GM12878 (cell line): ENCODE measurements at regions not wholly inside any gene's neighbourhood (a gene's known extent, or its start where the extent isn't known, plus 50 kb on each side); places are given as distances from the start of the nearest gene placed in this dataset.

Experiments
- ATAC-seq: fragments of 200-7000 bp; cut with Tn5 transposase; 3 replicates; pipeline ENCODE4 v1.9.1; 2020; ENCODE audit warnings: mild to moderate bottlenecking, moderate library complexity
- BruUV-seq: library from RNA; stranded (reverse); fragments of 400-500 nt; replicated peaks from 2 replicates; lab custom pipeline; 2021; lab: Mats Ljungman, UMichigan
- CTCF ChIA-PET: fragments of 300-600 bp; sonication (Branson Sonifier 250); formaldehyde crosslinking; extraction: SDS; loops from one replicate; lab custom pipeline; 2021; ENCODE audit warnings: inconsistent platforms; lab: Yijun Ruan, JAX
- POLR2A ChIA-PET: fragments of 350-600 bp; formaldehyde crosslinking; extraction: SDS; loops from one replicate; lab custom pipeline; 2021; ENCODE audit warnings: inconsistent platforms; lab: Charles Lee
- RAD21 ChIA-PET: fragments of 300-600 bp; sonication (Branson Sonifier 250); formaldehyde crosslinking; loops from one replicate; lab custom pipeline; 2023; ENCODE audit warnings: antibody characterized with exemption; ENCODE audit not compliant: unreplicated experiment; lab: Charles Lee
- SMC1A ChIA-PET: fragments of 300-600 bp; sonication (Branson Sonifier 250); formaldehyde crosslinking; loops from one replicate; lab custom pipeline; 2023; ENCODE audit not compliant: unreplicated experiment, uncharacterized antibody; lab: Charles Lee
- DNase-seq: peaks from one replicate; pipeline ENCODE4 v3.0.0-alpha.2; 2011; ENCODE audit warnings: low read depth, low spot score
- FAIRE-seq: peaks from 3 replicates; lab custom pipeline; 2011; peaks lifted over from hg19 to GRCh38; lab: Jason Lieb, UNC
- H2AFZ ChIP-seq: 2 replicates; pipeline ENCODE4 v1.6.0; 2011; ENCODE audit warnings: low read depth, low read length, control low read depth; ENCODE audit not compliant: control insufficient read depth
- H3K27ac ChIP-seq: 2 replicates; pipeline ENCODE4 v1.5.1; 2011; ENCODE audit warnings: control low read depth; ENCODE audit not compliant: control insufficient read depth, insufficient read depth
- H3K27me3 ChIP-seq, 2 experiments: replicated peaks in 1 of 2; 2 replicates each; pipeline versions ENCODE4 v1.6.0 to v1.6.1; 2011; ENCODE audit warnings: low read length in 1 of 2; ENCODE audit not compliant: control insufficient read depth in 2 of 2, insufficient read depth in 2 of 2
- H3K36me3 ChIP-seq, 2 experiments: 2 replicates each; pipeline ENCODE4 v1.5.1; 2011; ENCODE audit warnings: low read length in 1 of 2; ENCODE audit not compliant: control insufficient read depth in 2 of 2, insufficient read depth in 2 of 2
- H3K4me1 ChIP-seq: 2 replicates; pipeline ENCODE4 v1.6.1; 2011; ENCODE audit warnings: mild to moderate bottlenecking, low read length, moderate library complexity, mixed read lengths; ENCODE audit not compliant: control insufficient read depth, insufficient read depth
- H3K4me2 ChIP-seq: 2 replicates; pipeline ENCODE4 v1.6.0; 2011; ENCODE audit warnings: control low read depth; ENCODE audit not compliant: control insufficient read depth, insufficient read depth
- H3K4me3 ChIP-seq: fragments of 200-600 bp; sonication (generic); 2 replicates; pipeline ENCODE4 v1.5.1; 2016
- H3K79me2 ChIP-seq: 2 replicates; pipeline ENCODE4 v1.6.0; 2011; ENCODE audit warnings: low read length; ENCODE audit not compliant: control insufficient read depth, insufficient read depth
- H3K9ac ChIP-seq: 2 replicates; pipeline ENCODE4 v1.8.0; 2011; ENCODE audit warnings: low read length, control low read depth, mixed read lengths; ENCODE audit not compliant: control insufficient read depth, insufficient read depth
- H3K9me3 ChIP-seq: replicated peaks from 3 replicates; pipeline ENCODE4 v1.5.1; 2011; ENCODE audit warnings: mild to moderate bottlenecking, low read length; ENCODE audit not compliant: control insufficient read depth, insufficient read depth
- H4K20me1 ChIP-seq: 2 replicates; pipeline ENCODE4 v1.6.0; 2011; ENCODE audit not compliant: control insufficient read depth, insufficient read depth
- BHLHE40 ChIP-seq, 2 experiments: fragments of 450-650 bp in 1 of 2; IDR thresholded peaks; 2 replicates each; pipeline ENCODE4 v1.6.1; 2011 to 2017; ENCODE audit warnings: low read depth in 2 of 2, borderline replicate concordance in 1 of 2, improper control_type of control experiment in 1 of 2, low read length in 1 of 2, mild to moderate bottlenecking in 1 of 2
- EZH2 ChIP-seq: IDR thresholded peaks from 2 replicates; pipeline ENCODE4 v1.6.1; 2012; ENCODE audit warnings: low read depth, mild to moderate bottlenecking, control low read depth, inconsistent platforms, low read length, borderline replicate concordance; ENCODE audit not compliant: control insufficient read depth
- RAD51 ChIP-seq: fragments of 450-650 bp; IDR thresholded peaks from 2 replicates; pipeline ENCODE4 v1.6.1; 2016; ENCODE audit warnings: moderate library complexity, mild to moderate bottlenecking, inconsistent platforms
- SRF ChIP-seq, 2 experiments: IDR thresholded peaks; 2 replicates each; pipeline ENCODE4 v1.6.1; 2011; ENCODE audit warnings: low read depth in 2 of 2, low read length in 2 of 2, mild to moderate bottlenecking in 1 of 2, moderate library complexity in 1 of 2
- ZNF24 ChIP-seq: fragments of 450-650 bp; IDR thresholded peaks from 2 replicates; pipeline ENCODE4 v1.6.1; 2017; ENCODE audit warnings: antibody characterized with exemption, mild to moderate bottlenecking
- ZZZ3 ChIP-seq: IDR thresholded peaks from 2 replicates; pipeline ENCODE4 v1.6.1; 2011; ENCODE audit warnings: low read depth; ENCODE audit not compliant: control insufficient read depth, insufficient read length
- WGBS: methylation state at CpG from one replicate; pipeline ENCODE4 v1.1.6; 2016; ENCODE audit warnings: low lambda C conversion rate; ENCODE audit not compliant: insufficient replicate concordance, insufficient coverage; ENCODE audit errors: missing lambda C conversion rate; 5-methylcytosine and 5-hydroxymethylcytosine counted together
- in situ Hi-C: fragments of 300-500 bp; cut with MboI; formaldehyde crosslinking; loops from 9 replicates; pipeline ENCODE4 v1.14.3; 2018; ENCODE audit warnings: mixed read lengths
- intact Hi-C: fragments of 100-400 bp; cut with micrococcal nuclease; formaldehyde crosslinking; loops from one replicate; pipeline ENCODE4 v1.14.2; 2022; ENCODE audit not compliant: unreplicated experiment

- DNase-seq (no peak), ATAC-seq (no peak), FAIRE-seq (no peak)
- no peaks in the 10 kb centered on the region for H3K36me3 ChIP-seq
- H4K20me1 ChIP-seq, result no peaks in the 10 kb centered on the region
- H3K9me3 ChIP-seq, result no peaks in the 10 kb centered on the region
- BruUV-seq, result no TSS peak
- 76% methylated on average over 6 of the region's 6 CpGs for WGBS
- no peaks in the 10 kb centered on the region for H3K4me1 ChIP-seq
- H3K9ac ChIP-seq, result no peak overlapping the region
- ChIA-PET POLR2A (no interaction called here), SMC1A (no interaction called here), RAD21 (no interaction called here), CTCF (no interaction called here)
- no peaks in the 10 kb centered on the region for H3K27me3 ChIP-seq
- H3K27ac ChIP-seq, result no peak overlapping the region
- intact Hi-C loops, result no loop called here
- in situ Hi-C loops, result no loop called here
- H2AFZ ChIP-seq, result no peak overlapping the region
- H3K4me3 ChIP-seq, result no peak overlapping the region
- TF ChIP-seq SRF (IDR thresholded peaks at IDR 0.05; ENCODE audit: low read depth in 2 of 2, low read length in 2 of 2), result no peak
- TF ChIP-seq, all 136 proteins: peak for 0
- H3K4me2 ChIP-seq, result no peak overlapping the region
- no peaks in the 10 kb centered on the region for H3K79me2 ChIP-seq
Observed at GRCh38 chr1:219296430-219297355, 123.0 kb downstream of the LYPLAL1 start.

- ChIA-PET RAD21 (no interaction called here), SMC1A (interaction anchor here (1.2 to 1.5 kb wide), 2 partner anchors 9 to 12 kb away, joined by 3 read pairs; no protein-coding TSS in a partner anchor), CTCF (no interaction called here), POLR2A (no interaction called here)
- no peak overlapping the region for H3K9ac ChIP-seq
- H3K27me3 ChIP-seq, result no peaks in the 10 kb centered on the region
- H4K20me1 ChIP-seq, result no peaks in the 10 kb centered on the region
- ATAC-seq (no peak), FAIRE-seq (no peak), DNase-seq (no peak)
- in situ Hi-C loops, result no loop called here
- BruUV-seq, result no TSS peak
- TF ChIP-seq BHLHE40 (IDR thresholded peaks at IDR 0.05; ENCODE audit: borderline replicate concordance in 1 of 2, low read depth in 2 of 2, low read length in 1 of 2) (no peak), ZZZ3 (no peak), EZH2 (no peak), RAD51 (no peak), ZNF24 (no peak)
- no peak overlapping the region for H3K4me2 ChIP-seq
- no peaks in the 10 kb centered on the region for H3K36me3 ChIP-seq
- H3K79me2 ChIP-seq, result no peaks in the 10 kb centered on the region
- H2AFZ ChIP-seq, result no peak overlapping the region
- H3K27ac ChIP-seq, result no peak overlapping the region
- H3K4me1 ChIP-seq, result no peaks in the 10 kb centered on the region
- H3K9me3 ChIP-seq, result no peaks in the 10 kb centered on the region
- intact Hi-C loops, result no loop called here
- no peak overlapping the region for H3K4me3 ChIP-seq
Observed at GRCh38 chr1:219294251-219294650, 120.6 kb downstream of the LYPLAL1 start.
